Activated naive CD8-positive, alpha-beta T cell treated with anti-CD3 and anti-CD28 coated beads, Interleukin-2, amount 50 U/mL, for 24 hours (primary cell): ENCODE measurements at regions not wholly inside any gene's neighbourhood (a gene's known extent, or its start where the extent isn't known, plus 50 kb on each side); places are given as distances from the start of the nearest gene placed in this dataset.
A peak's percentile ranks its signal among the peaks of the same experiment; 100 is the strongest.

Experiments used
- ATAC-seq: fragments of 150-1000 bp; cut with Tn5 transposase; one replicate; pipeline ENCODE4 v1.10.0; 2021
- DNase-seq: peaks from one replicate; pipeline ENCODE4 v3.0.0; 2021
- H3K27ac Mint-ChIP-seq: one replicate; pipeline ENCODE4 v1.8.0; 2021; ENCODE audit warnings: mild to moderate bottlenecking, mixed read lengths
- H3K27me3 Mint-ChIP-seq: one replicate; pipeline ENCODE4 v1.8.0; 2021; ENCODE audit warnings: mixed read lengths
- H3K36me3 Mint-ChIP-seq: one replicate; pipeline ENCODE4 v1.8.0; 2021; ENCODE audit warnings: low read depth, mixed read lengths
- H3K4me1 Mint-ChIP-seq: one replicate; pipeline ENCODE4 v1.8.0; 2021; ENCODE audit warnings: mixed read lengths
- H3K4me3 Mint-ChIP-seq: one replicate; pipeline ENCODE4 v1.8.0; 2021; ENCODE audit warnings: mild to moderate bottlenecking, moderate library complexity, mixed read lengths
- H3K9me3 Mint-ChIP-seq: one replicate; pipeline ENCODE4 v1.8.0; 2021; ENCODE audit warnings: mixed read lengths

GRCh38 chr1:193565971-193566577, 379.7 kb upstream of the B3GALT2 start:
- Mint-ChIP-seq H3K27ac (no peak overlapping the region), H3K27me3 (no peaks in the 10 kb centered on the region), H3K4me3 (no peak overlapping the region), H3K4me1 (peaks cover 32% of the 10 kb centered on the region), H3K9me3 (peaks cover 23% of the 10 kb centered on the region), H3K36me3 (peaks cover 20% of the 10 kb centered on the region)
- no peak for DNase-seq
- no peak for ATAC-seq

GRCh38 chr1:193562121-193562520, 375.7 kb upstream of the B3GALT2 start:
- peaks cover 21% of the 10 kb centered on the region for H3K4me1 Mint-ChIP-seq
- no peaks in the 10 kb centered on the region for H3K27me3 Mint-ChIP-seq

DNA sequence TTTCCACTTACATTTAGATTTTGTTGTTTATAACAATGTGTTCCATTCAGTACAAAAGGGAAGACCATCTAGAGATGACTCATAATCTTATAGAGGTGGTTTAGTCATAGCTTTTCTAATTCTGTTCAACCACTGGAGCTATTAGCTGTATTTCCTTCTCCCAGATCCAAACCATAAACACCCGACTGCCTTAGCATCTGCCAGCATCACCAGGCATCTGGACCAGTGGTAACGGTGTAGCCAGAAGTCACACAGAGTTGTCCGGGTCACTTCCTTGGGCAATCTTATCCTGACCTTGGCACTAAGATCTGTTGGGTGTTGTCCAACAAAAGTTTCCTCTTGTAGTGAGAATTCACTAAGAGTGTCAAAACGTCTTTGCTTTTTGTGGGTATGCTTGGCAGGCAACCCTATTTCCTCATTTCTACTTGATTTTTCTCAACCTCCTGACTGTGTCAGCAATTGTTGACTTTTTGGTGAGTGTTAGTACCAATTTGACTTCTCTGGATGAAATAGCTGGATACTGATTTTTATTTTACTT, 372.1 kb upstream of the B3GALT2 start:
- ATAC-seq (peak; percentile 86), DNase-seq (peak; percentile 12)
- peak overlapping the region; percentile 84 for H3K27ac Mint-ChIP-seq
- no peaks in the 10 kb centered on the region for H3K9me3 Mint-ChIP-seq
- H3K4me3 Mint-ChIP-seq = peak overlapping the region; percentile 6
- H3K36me3 Mint-ChIP-seq = no peaks in the 10 kb centered on the region
- no peaks in the 10 kb centered on the region for H3K27me3 Mint-ChIP-seq
- H3K4me1 Mint-ChIP-seq = peaks cover 21% of the 10 kb centered on the region

More at GRCh38 chr1:193562121-193562520, 375.7 kb upstream of the B3GALT2 start:
- ATAC-seq (no peak), DNase-seq (no peak)
- Mint-ChIP-seq H3K4me3 (no peak overlapping the region), H3K9me3 (no peaks in the 10 kb centered on the region), H3K36me3 (no peaks in the 10 kb centered on the region), H3K27ac (no peak overlapping the region)

DNA sequence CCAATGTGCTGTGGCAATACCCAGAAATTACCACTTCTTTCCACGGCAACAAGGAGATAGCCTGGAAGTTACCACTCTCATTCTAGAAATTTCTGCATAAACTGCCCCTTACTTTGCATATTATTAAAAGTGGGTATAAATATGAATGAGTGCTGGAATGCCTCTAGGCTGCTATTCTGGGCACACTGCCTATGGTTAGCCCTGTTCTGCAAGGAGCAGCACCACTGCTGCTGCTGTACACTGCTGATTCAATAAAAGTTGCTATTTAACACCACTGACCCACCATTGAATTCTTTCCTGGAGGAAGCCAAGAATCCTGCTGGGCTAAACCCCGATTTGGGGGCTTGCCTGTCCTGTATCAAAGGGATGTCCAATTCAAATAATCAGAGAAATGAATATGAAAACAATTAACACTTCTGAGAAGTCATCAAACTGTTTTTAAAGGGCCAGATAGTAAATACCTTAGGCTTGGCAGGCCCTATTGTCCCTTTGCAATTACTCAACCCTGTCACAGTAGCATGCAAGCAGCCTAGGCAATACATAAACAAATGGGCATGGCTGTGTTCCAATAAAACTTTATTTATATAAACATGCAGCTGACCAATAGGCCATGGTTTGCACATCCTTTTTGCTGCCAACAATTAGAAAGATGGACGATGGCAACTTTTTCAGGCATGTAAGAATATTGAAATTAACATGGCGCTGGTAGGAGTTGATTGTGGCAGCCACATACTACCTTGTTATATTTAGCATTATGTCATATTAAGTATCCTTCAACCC, 369.4 kb upstream of the B3GALT2 start:
- H3K36me3 Mint-ChIP-seq = no peaks in the 10 kb centered on the region
- H3K27ac Mint-ChIP-seq = no peak overlapping the region
- no peaks in the 10 kb centered on the region for H3K9me3 Mint-ChIP-seq
- no peak for ATAC-seq
- peaks cover 21% of the 10 kb centered on the region for H3K4me1 Mint-ChIP-seq
- H3K4me3 Mint-ChIP-seq = no peak overlapping the region
- no peaks in the 10 kb centered on the region for H3K27me3 Mint-ChIP-seq
- no peak for DNase-seq

DNA sequence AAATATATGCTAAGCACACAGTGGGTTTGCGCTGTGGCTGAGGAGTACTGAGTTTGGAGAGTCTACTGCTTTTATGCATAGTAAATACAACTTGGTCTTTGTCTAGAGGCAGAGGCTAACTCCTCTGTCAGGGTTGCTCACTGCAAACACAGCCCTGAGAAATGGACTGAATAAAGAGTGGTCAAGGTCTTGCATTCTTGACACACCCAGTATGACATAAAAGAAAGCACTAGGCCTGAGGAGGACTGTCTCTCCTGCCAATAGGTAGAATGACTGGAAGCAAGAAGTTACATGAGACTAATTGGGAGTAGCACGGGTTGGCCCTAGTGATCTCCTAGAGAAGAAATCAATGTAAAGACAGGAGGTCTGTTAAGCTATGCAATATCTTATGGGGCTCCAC, 367.2 kb upstream of the B3GALT2 start:
- H3K36me3 Mint-ChIP-seq = no peaks in the 10 kb centered on the region
- H3K4me3 Mint-ChIP-seq = no peak overlapping the region
- DNase-seq (no peak), ATAC-seq (no peak)
- no peak overlapping the region for H3K27ac Mint-ChIP-seq
- H3K27me3 Mint-ChIP-seq = no peaks in the 10 kb centered on the region
- peaks cover 12% of the 10 kb centered on the region for H3K4me1 Mint-ChIP-seq
- peaks cover 5% of the 10 kb centered on the region for H3K9me3 Mint-ChIP-seq

DNA sequence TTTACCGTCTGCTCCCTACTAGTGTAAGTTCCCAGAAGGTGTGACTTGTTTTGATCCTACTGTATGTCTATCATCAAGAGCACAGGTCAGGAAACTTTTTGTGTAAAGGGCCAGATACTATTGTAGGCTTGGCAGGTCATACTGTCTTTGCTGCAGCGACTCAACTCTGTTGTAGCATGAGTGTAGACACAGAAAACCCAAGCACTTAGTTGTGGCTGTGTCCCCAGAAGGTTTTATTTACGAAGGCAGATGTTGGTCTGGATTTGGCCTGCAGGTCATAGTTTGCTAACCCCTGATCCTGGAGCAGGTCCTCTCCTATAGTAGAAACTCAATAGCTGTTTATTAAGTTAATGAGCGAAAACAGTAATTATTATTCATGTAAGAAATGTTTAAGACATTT, 365.9 kb upstream of the B3GALT2 start:
- H3K4me1 Mint-ChIP-seq = peaks cover 8% of the 10 kb centered on the region
- H3K9me3 Mint-ChIP-seq = peaks cover 5% of the 10 kb centered on the region
- H3K27ac Mint-ChIP-seq = no peak overlapping the region
- no peaks in the 10 kb centered on the region for H3K27me3 Mint-ChIP-seq
- no peak overlapping the region for H3K4me3 Mint-ChIP-seq
- ATAC-seq (no peak), DNase-seq (no peak)
- H3K36me3 Mint-ChIP-seq = no peaks in the 10 kb centered on the region

DNA sequence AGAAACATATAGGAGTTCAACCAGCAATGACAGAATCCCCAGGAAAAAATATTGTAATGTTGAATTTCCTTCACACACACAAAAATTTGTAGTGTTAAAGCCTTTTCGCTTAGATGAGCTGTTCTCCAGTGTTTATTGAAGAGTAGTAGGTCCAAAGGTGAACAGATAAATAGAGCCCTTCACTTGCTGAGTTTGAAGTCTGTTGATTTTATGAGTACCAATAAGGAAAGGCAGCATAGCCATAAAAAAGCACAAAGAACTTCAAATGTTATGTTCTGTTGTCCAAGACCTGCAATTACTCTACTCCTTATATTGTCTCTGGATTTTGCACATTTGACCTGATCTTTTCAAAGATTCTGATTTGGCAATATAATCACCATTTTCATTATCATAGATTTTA, 362.7 kb upstream of the B3GALT2 start:
- H3K9me3 Mint-ChIP-seq = peaks cover 9% of the 10 kb centered on the region
- ATAC-seq (no peak), DNase-seq (no peak)
- no peaks in the 10 kb centered on the region for H3K36me3 Mint-ChIP-seq
- no peak overlapping the region for H3K27ac Mint-ChIP-seq
- H3K4me1 Mint-ChIP-seq = peaks cover 14% of the 10 kb centered on the region
- no peak overlapping the region for H3K4me3 Mint-ChIP-seq
- H3K27me3 Mint-ChIP-seq = no peaks in the 10 kb centered on the region

GRCh38 chr1:193545171-193545570, 358.8 kb upstream of the B3GALT2 start:
- H3K27ac Mint-ChIP-seq = no peak overlapping the region
- no peaks in the 10 kb centered on the region for H3K27me3 Mint-ChIP-seq
- no peak for DNase-seq
- peaks cover 38% of the 10 kb centered on the region for H3K4me1 Mint-ChIP-seq
- H3K36me3 Mint-ChIP-seq = no peaks in the 10 kb centered on the region
- H3K4me3 Mint-ChIP-seq = no peak overlapping the region
- peaks cover 16% of the 10 kb centered on the region for H3K9me3 Mint-ChIP-seq
- no peak for ATAC-seq

GRCh38 chr1:193543259-193543658, 356.8 kb upstream of the B3GALT2 start:
- H3K27ac Mint-ChIP-seq = no peak overlapping the region
- ATAC-seq = no peak
- H3K27me3 Mint-ChIP-seq = no peaks in the 10 kb centered on the region
- H3K4me3 Mint-ChIP-seq = no peak overlapping the region
- peaks cover 52% of the 10 kb centered on the region for H3K4me1 Mint-ChIP-seq
- H3K36me3 Mint-ChIP-seq = no peaks in the 10 kb centered on the region
- H3K9me3 Mint-ChIP-seq = peaks cover 12% of the 10 kb centered on the region
- DNase-seq = no peak

DNA sequence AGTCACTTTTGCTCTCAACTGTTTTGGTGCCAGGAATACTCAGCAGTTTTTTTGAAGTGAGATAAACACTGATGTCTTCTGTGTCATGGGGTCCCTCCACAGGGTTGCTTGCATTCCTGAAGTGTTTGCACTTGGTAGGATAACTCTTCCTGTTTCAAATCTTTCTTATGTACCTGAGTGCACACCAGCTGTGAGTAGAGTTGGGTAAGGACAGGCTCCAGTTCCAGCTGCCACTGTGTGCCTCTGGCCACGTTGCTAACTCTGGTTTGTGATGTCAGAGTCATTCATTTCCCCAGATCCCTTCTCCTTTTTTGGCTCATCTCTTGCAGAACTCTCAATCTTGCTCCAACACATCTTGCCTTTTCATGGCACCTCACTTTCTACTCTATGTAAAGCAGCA, 356.3 kb upstream of the B3GALT2 start:
- peak overlapping the region; percentile 91 for H3K27ac Mint-ChIP-seq
- H3K27me3 Mint-ChIP-seq = no peaks in the 10 kb centered on the region
- peaks cover 12% of the 10 kb centered on the region for H3K9me3 Mint-ChIP-seq
- no peak for ATAC-seq
- peaks cover 55% of the 10 kb centered on the region for H3K4me1 Mint-ChIP-seq
- H3K4me3 Mint-ChIP-seq = no peak overlapping the region
- DNase-seq = no peak
- no peaks in the 10 kb centered on the region for H3K36me3 Mint-ChIP-seq

GRCh38 chr1:193540511-193540910, 354.1 kb upstream of the B3GALT2 start:
- Mint-ChIP-seq H3K36me3 (no peaks in the 10 kb centered on the region), H3K27ac (peak overlapping the region; percentile 91), H3K27me3 (no peaks in the 10 kb centered on the region), H3K4me3 (peak overlapping the region; percentile 76), H3K9me3 (peaks cover 10% of the 10 kb centered on the region), H3K4me1 (peaks cover 54% of the 10 kb centered on the region)
- DNase-seq (no peak), ATAC-seq (peak; percentile 55)

DNA sequence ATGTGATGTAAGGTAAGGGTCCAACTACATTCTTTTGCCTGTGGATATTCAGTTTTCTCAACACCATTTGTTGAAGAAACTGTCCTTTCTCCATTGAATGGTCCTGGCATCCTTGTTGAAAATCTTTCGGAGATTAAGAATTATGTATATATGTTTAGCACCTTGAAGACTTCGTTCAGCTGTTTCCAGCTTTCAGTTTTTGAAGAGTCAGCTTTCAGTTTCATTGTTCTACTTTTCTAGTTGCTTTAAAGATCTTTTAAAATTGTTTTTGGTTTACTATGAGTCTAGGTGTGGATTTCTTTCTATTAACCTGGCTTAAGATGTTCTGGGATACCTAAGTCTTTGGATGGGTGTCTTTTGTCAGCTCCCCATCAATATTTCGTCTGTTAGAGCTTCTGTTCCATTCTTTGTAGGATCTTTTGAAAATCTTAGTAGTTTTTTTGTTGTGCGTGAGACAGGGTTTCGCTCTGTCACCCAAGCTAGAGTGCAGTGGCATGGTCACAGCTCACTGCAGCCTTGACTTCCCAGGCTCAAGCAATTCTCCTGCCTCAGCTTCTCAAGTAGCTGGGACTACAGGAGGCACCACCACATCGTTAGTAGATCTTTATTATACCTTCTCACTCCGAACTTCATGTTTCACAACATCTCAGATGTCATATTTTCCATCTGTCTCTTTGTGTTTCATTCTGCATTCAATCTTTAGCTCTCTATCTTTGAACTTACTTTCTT, 353.5 kb upstream of the B3GALT2 start:
- peak; percentile 43 for ATAC-seq
- H3K4me3 Mint-ChIP-seq = peak overlapping the region; percentile 76
- H3K36me3 Mint-ChIP-seq = no peaks in the 10 kb centered on the region
- no peaks in the 10 kb centered on the region for H3K27me3 Mint-ChIP-seq
- peaks cover 8% of the 10 kb centered on the region for H3K9me3 Mint-ChIP-seq
- DNase-seq = peak; percentile 9
- peaks cover 53% of the 10 kb centered on the region for H3K4me1 Mint-ChIP-seq
- H3K27ac Mint-ChIP-seq = peak overlapping the region; percentile 91

DNA sequence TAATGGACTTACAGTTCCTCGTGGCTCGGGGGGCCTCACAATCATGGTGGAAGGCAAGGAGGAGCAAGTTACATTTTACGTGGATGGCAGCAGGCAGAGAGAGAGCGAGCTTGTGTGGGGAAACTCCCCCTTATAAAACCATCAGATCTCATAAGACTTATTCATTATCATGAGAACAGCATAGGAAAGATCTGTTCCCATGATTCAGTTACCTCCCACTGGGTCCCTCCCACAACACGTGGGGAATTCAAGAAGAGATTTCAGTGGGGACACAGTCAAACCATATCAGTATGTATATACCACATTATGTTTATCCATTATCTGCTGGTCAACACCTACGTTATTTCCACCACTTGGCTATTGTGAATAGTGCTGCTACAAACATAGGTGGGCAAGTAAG, 352.3 kb upstream of the B3GALT2 start:
- Mint-ChIP-seq H3K4me3 (peak overlapping the region; percentile 7), H3K36me3 (no peaks in the 10 kb centered on the region), H3K27ac (peak overlapping the region; percentile 91), H3K9me3 (peaks cover 8% of the 10 kb centered on the region), H3K27me3 (no peaks in the 10 kb centered on the region), H3K4me1 (peaks cover 53% of the 10 kb centered on the region)
- ATAC-seq (peak; percentile 44), DNase-seq (peak; percentile 29)

DNA sequence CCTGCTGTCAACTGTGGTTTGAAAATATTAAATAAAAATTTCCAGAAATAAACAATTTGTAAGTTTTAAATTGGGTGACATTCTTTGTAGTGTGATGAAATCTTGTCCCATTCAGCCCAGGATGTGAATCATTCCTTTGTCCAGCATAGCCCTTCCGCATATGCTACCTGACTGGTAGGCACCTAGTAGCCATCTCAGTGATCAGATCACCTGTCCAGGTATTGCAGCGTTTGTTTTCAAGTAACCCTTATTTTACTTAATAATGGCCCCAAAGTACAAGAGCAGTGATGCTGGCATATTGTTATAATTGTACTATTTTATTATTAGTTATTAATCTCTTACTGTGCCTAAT, 351.6 kb upstream of the B3GALT2 start:
- no peak overlapping the region for H3K4me3 Mint-ChIP-seq
- H3K4me1 Mint-ChIP-seq = peaks cover 53% of the 10 kb centered on the region
- peak; percentile 14 for ATAC-seq
- DNase-seq = no peak
- no peaks in the 10 kb centered on the region for H3K27me3 Mint-ChIP-seq
- H3K36me3 Mint-ChIP-seq = no peaks in the 10 kb centered on the region
- peak overlapping the region; percentile 77 for H3K27ac Mint-ChIP-seq
- H3K9me3 Mint-ChIP-seq = peaks cover 8% of the 10 kb centered on the region
